ENCODE measurements at regions not wholly inside any gene's neighbourhood (a gene's known extent, or its start where the extent isn't known, plus 50 kb on each side); places are given as distances from the start of the nearest gene placed in this dataset.
"Not testable (repeated sequence)": the region's sequence is repeated elsewhere in the genome, so short reads cannot be mapped to it uniquely, and the experiment has no call there.

DNA sequence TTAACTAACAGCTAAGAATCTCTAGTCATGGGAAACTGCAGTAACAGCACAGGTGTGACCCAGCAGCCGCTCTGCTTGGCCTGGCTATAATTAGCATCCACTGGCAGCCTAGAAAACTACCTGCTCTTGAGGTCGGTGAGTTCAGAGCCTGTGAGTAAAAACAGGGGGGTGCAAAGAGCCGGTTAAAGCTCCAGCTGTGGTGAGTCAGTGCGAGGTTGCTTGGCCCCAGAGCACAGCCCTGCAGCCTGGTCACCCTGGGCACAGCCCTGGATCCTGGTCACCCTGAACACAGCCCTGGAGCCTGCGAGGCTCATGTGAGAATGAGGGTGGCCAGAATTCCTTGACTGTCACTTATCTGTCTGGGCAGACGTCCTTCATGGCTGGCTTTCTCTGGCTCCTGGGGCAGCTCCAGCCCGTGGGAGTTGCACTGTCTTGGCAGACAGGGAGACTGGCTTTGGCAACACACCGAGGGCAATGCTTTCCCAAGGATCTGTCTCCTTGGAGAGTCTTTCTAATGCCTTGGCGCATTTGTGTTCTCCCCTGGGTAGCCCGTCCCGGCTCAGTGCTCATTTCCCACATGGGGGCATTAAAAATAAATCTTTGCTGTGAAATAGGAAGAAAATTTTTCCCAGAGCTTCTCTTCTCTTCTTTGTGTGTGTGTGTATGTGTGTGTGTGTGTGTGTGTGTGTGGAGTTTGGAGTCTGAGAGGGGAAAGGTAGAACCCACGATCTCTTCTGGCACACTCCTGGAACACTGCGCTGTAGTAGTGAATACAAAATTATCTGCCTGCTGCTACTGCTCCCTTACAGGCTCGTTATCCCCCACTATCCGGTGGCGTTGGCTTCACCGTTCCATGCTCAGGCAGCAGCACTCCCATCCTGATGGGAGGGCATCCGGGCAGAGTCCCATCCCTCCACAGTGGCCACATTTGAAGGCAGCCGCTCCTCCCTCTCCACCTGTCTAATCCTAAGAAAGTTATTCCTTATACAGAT lies 250.2 kb upstream of the MEX3C start:
- no peak for DNase-seq (ENCODE audit: extremely low read depth, low read depth, low spot score)

- no peak for DNase-seq (ENCODE audit: extremely low read depth, low read depth, low spot score)
Observed at GRCh38 chr18:51448949-51449348, 251.5 kb upstream of the MEX3C start.

- DNase-seq (ENCODE audit: extremely low read depth, low read depth, low spot score) = no peak
Observed at GRCh38 chr18:51453594-51453993, 256.1 kb upstream of the MEX3C start.

DNA sequence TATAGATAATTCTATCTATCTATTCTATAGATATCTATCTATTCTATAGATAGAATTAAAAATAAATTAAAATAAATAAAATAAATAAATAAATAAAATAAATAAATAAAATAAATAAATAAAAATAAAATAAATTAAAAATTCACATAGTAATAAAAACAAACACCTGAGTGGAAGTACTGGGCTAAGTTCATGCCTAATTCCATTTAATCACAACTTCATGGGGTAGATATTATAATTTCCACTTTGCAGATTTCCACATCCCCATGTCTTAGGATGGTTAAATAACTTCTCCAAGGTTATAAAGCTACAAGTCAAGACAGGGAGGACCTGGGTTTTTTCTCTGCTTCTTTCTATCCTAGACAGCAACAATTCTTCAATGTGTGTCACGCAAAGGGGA lies 261.4 kb upstream of the MEX3C start:
- DNase-seq (ENCODE audit: extremely low read depth, low read depth, low spot score) = no peak

DNA sequence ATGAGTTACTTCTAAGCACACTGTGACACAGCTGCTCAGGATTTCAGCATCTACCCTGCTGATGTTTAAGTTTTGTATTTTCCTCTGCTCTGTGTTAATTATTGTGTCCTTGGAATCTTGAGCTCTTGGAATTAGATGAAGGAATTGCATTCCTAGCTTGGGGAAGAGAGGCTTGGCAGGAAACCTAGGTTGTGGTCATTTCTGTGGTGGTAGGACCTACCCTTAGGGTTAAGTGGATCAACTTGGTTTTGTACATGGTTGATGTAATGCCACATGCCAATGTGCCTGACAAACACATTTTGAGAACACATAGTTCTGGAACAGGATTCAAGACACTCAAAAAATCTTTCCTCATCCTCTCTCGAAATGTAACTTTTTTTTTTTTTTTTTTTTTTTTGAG lies 264.5 kb upstream of the MEX3C start:
- no peak for DNase-seq (ENCODE audit: extremely low read depth, low read depth, low spot score)

DNA sequence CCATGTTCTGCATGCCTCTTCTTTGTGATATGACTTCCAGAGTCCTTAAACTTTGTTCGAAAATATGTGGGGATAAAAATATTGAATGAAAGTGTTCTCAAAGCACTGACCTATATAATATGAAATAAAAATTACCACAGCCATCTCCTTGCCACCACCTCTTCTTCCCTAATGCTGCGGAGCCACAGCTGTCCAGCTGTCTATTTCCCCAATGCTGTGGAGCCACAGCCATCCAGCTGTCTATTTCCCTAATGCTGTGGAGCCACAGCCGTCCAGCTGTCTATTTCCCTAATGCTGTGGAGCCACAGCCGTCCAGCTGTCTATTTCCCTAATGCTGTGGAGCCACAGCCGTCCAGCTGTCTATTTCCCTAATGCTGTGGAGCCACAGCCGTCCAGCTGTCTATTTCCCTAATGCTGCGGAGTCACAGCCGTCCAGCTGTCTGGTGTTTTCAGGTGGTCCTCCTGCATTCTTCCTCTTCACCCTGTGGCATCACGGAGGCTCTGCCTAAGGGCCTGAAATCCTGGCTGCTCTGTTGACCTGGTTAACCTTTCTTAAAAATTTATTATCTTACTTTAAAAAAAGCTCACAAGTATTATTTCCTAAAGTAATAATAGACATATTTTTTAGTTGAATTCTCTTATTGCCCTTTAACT lies 266.1 kb upstream of the MEX3C start:
- no peak for DNase-seq (ENCODE audit: extremely low read depth, low read depth, low spot score)

DNA sequence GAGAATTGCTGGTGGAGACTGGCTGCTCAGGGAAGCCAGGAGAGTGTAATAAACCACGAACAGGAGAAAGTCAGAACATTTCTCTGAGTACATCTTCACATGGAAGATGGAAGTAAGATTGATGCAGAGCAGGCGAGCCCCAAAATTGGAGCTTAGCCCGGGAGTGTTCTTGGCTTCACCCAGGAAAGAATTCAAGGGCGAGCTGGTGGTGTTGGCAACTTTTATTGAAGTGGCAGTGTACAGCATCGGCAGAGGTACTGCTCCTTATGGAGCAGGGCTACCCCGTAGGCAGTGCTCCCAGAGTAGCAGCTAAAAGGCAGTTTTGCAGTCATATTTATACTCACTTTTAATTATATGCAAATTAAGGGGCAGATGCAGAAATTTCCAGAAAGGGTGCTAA lies 281.4 kb upstream of the MEX3C start:
- no peak for DNase-seq (ENCODE audit: extremely low read depth, low read depth, low spot score)

DNA sequence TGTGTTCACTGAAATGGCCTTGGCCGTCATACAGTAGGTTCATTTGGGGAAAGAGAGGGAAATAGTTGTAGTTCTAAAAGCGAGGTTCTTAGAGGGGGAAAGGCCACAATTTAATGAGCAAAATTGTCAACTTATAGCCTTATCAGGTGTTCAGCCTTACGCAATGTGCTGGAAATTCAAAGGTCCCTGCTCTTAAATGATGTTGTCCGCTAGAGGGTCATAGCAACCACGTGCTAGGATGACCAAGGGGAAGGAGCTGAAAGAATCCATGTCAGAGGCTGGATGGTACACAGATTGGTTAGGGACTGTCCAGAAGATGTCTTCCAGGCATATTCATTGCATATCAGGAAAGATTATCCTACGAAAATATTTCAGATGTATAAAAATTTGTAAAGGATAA lies 282.3 kb upstream of the MEX3C start:
- DNase-seq (ENCODE audit: extremely low read depth, low read depth, low spot score) = no peak

- no peak for DNase-seq (ENCODE audit: extremely low read depth, low read depth, low spot score)
Observed at GRCh38 chr18:51480407-51481261, 283.2 kb upstream of the MEX3C start.

GRCh38 chr18:51486735-51487366 lies 289.4 kb upstream of the MEX3C start:
- no peak for DNase-seq (ENCODE audit: extremely low read depth, low read depth, low spot score)

- DNase-seq (ENCODE audit: extremely low read depth, low read depth, low spot score) = no peak
Observed at GRCh38 chr18:51490417-51490816, 292.9 kb upstream of the MEX3C start.

- no peak for DNase-seq (ENCODE audit: extremely low read depth, low read depth, low spot score)
Observed at GRCh38 chr18:51490860-51491259, 293.4 kb upstream of the MEX3C start.

DNA sequence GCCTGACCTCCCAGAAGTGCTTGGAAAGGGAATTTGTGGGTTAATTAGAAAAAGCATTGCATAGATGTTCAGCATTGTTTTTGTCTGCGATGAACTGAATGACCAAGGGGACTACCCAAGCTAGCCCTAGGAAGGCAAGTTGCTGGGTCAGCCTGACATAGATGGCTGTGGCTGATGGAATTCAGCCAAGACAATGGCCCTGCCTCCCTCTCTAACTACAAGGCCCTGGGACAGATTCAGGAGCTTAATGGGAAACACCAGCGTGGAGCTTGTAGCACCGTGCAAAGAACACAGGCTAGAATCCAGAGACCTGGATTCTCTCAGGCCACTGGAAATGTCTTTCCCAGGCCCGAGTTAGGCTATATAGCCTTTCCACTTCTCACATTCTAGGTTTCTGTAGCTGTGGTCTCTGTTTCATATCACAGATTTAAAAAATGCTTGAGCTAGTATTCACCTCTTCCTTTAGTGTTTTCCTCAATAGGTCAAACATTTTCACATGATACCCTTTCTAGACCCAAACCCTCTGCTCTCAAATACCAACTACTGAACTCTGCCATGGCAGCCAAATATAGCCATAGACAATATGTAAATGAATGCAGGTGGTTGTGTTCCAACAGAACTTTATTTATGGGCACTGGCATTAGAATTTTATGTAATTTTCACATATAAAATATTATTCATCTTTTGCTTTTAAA lies 294.3 kb upstream of the MEX3C start:
- DNase-seq (ENCODE audit: extremely low read depth, low read depth, low spot score) = no peak

DNA sequence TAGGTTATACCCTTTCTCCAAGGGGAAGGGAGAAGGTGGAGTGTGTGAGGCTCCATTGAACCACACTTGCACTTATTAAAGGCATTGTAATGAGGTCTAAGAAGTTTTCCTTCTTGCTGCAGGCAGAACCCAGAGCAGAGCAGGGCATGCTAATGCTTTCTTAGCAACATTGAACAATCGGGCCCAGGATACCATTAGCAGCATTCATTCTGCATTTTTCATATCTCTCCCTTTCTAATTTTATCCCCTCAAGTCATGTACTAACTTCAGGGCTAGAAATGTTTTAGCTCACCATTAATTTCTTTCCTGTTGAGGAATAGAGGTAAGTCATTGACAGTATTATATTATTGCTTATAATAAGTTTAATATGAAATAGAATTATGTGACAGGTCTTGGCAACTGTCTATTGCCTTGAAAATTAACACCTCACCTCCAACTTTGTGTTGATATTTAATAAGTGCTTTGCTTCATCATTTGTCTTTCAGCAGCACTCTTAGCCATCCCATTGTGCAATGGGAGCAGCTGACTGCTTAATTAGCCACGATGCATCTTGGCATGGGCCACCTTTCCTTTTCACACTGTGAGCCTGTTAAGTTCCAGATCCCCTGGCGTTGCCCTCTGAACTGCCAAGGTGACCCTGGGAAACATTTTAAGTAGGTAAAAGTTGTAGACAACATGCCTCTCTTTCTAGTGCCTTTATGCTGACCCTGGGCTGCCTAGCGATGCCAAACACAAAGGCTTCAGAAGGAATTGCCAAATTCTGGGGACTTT lies 300.8 kb upstream of the MEX3C start:
- no peak for DNase-seq (ENCODE audit: extremely low read depth, low read depth, low spot score)

DNA sequence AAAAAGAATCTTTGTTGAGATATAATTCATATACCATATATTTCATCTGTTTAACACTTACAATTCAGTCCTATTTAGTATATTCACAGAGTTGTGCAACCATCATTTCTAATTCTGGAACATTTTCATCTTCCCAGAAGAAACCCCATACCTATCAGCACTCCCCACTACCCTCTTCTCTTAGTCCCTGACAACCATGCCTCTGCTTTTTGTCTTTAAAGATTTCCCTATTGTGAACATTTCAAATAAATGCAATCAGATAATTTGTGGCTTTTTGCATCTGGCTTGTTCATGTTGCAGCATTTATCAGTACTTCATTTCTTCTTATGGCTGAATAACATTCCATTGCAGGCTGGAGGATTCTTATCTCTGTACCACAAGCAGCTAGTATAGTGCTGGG lies 305.9 kb upstream of the MEX3C start:
- no peak for DNase-seq (ENCODE audit: extremely low read depth, low read depth, low spot score)

GRCh38 chr18:51506811-51507210 lies 309.3 kb upstream of the MEX3C start:
- no peak for DNase-seq (ENCODE audit: extremely low read depth, low read depth, low spot score)

DNA sequence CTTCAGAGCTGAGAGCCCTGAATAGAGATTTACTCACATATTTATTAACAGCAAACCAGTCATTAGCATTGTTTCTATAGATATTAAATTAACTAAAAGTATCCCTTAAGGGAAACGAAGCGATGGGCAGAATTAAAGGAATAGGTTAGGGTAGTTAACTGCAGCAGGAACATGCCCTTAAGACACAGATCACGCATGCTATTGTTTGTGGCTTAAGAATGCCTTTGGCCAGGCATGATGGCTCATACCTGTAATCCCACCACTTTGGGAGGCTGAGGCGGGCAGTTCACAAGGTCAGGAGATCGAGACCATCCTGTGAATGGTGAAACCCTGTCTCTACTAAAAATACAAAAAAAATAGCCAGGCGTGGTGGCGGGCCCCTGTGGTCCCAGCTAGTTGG lies 310.9 kb upstream of the MEX3C start:
- DNase-seq (ENCODE audit: extremely low read depth, low read depth, low spot score) = not testable (repeated sequence)

GRCh38 chr18:51510020-51510419 lies 312.5 kb upstream of the MEX3C start:
- no peak for DNase-seq (ENCODE audit: extremely low read depth, low read depth, low spot score)

DNA sequence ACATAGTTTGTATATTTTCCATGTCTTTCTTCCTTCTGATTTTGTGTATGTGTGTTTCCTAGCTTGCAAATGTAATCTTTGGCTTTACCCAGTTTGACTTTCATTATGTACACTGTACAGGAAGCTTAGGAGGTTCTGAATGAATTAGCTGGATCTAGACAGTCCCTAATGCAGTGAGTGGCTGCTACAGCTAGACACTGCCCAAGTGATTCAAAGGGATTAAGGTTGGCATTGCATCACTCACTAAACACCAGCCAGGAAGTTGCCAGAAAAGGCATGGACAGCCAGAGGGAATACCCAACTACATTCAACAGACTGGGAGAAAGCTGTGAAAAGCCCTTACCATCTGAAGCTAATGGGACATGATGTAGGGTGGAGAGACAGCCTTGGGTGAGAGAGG lies 316.0 kb upstream of the MEX3C start:
- no peak for DNase-seq (ENCODE audit: extremely low read depth, low read depth, low spot score)
